Epithelial cell of prostate (primary cell): ENCODE measurements at regions not wholly inside any gene's neighbourhood (a gene's known extent, or its start where the extent isn't known, plus 50 kb on each side); places are given as distances from the start of the nearest gene placed in this dataset.

Experiments used
- DNase-seq: peaks from one replicate; pipeline ENCODE4 v3.0.0-alpha.2; 2011; ENCODE audit warnings: low read depth, low spot score
- H3K27ac ChIP-seq: fragments of 450-650 bp; 2 replicates; pipeline ENCODE4 v1.5.1; 2017; ENCODE audit warnings: mild to moderate bottlenecking

GRCh38 chr16:14338236-14338635 lies 267.1 kb downstream of the MRTFB start:
- no peak for DNase-seq
- no peak overlapping the region for H3K27ac ChIP-seq

- no peak overlapping the region for H3K27ac ChIP-seq
- DNase-seq = no peak
Observed at GRCh38 chr16:14337303-14338191, 266.4 kb downstream of the MRTFB start.

DNA sequence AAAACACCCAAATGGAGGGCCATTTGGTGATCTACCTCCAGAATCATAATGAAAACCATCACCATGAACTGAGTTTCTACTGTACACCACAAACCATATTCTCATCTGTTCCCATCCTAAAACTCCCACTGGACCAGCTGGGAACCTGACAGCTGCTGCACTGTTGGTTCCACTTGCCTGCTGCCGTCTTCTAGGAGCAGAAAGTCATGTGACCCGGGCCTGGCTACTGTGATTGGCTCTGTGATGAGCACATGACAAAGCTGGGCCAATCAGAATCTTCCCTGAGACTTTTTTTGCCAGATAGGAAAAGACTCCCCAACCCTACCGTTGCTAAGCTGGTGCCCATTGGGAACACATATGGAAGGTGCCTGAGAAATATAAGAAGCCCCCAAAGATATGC lies 264.2 kb downstream of the MRTFB start:
- DNase-seq = no peak
- no peak overlapping the region for H3K27ac ChIP-seq

- no peak for DNase-seq
- H3K27ac ChIP-seq = no peak overlapping the region
Observed at GRCh38 chr16:14334366-14335080, 263.4 kb downstream of the MRTFB start.

GRCh38 chr16:14333361-14333760 lies 262.2 kb downstream of the MRTFB start:
- no peak for DNase-seq
- H3K27ac ChIP-seq = no peak overlapping the region

DNA sequence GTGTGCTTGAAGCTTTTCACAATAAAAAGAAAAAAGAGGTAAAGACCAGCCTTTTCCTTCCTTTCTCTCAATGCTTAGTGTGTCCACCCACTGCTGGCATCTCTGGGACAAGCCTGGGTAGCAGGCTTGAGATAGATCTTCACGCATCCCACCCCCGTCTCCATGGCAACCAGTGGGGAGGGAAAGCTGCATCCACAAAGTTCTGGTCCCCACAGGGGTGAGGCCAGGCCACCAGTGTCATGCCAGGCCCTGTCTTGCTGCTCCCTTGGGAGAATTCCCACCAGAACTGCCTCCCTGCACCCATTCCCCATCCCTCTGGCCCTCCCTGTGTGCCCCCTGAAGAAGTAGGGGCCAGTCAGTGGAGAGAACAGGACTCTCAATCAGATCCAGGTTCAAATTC lies 259.9 kb downstream of the MRTFB start:
- no peak overlapping the region for H3K27ac ChIP-seq
- DNase-seq = no peak

DNA sequence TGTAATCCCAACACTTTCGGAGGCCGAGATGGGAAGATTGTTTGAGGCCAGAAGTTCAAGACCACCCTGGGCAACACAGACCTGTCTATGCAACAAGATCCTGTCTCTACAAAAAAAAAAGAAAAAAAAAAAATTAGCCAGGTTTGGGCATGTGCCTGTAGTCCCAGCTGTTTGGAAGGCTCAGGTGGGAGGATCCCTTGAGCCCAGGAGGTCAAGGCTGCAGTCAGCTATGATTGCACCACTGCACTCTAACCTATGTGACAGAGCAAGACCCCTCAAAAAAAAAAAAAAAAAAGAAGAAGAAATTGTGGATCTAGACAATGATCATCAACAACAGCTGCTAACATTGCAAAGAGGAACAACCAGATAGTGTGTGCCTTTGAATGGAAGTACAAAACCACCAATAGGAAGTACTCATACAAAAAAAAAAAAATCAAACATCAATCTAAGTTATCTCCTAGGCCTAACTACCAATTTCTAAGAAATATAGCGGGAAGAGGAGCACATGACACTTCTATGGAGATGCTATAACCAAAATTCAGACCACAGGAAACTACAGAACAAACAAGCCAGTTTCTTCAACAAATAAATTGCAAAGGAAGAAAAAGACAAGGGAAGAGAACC lies 258.7 kb downstream of the MRTFB start:
- no peak for DNase-seq
- no peak overlapping the region for H3K27ac ChIP-seq

DNA sequence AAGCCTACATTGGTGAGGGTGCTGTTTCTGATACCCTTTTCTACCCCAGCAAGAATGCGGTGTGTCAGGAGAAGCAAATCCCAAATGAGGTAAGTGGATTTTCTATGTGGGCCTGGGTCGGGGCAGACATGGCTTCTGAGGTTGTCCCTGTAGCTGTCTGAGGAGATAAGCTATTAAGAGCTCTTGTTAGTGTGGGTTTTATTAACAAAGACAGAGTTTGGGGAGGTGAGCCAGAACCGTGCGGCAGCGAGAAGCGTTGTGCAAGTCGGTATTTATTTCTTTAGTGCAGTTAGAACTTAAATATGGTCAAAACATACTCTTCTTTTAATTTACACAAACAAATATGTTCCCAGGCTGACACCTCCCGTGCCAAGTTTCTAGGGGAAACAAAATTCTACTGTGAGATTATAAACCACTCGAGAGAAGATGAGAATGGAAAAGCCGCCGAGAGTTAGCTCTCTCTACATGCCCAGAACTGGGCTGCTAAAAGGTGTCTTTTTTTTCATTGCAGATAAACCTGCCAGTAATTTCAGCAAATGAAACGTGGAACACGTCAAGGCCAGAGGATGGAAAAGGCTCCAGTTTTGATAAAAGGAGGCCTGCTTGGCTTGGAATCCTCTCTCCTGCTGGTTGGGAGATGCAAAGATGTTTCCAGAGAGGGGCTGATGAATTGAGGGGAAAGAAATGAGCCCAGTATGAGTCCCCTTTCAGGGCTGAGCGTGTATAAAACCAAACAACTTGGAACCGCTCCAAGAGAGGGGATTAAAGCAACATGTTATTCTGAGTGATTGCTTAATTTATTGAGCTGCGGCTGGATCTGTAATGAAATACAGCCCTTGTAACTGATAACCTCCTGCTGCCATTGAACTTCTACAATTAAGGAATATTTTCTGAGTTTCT lies 254.6 kb downstream of the MRTFB start:
- no peak for DNase-seq
- H3K27ac ChIP-seq = no peak overlapping the region

GRCh38 chr16:14324581-14324980 lies 253.5 kb downstream of the MRTFB start:
- no peak overlapping the region for H3K27ac ChIP-seq
- DNase-seq = no peak

DNA sequence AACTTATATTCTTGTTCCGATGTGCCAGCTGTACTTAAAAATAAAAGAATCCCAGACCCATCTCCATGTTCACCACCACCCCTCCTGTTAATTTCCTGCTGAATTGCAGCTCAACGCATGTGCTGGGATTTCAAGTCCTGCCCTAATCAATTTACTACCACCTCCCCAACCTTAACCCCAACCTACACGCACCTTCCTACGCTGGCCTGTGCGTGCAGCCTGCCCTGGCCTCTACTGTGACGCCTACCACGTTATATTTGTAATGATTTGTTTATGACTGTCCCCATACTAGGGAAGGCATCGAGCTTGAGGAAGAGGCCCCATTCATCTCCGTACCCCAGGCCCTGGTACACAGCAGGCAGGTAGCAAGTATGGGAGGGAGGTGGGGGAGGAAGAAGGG lies 251.1 kb downstream of the MRTFB start:
- no peak overlapping the region for H3K27ac ChIP-seq
- no peak for DNase-seq

- H3K27ac ChIP-seq = no peak overlapping the region
- no peak for DNase-seq
Observed at GRCh38 chr16:14321542-14321941, 250.4 kb downstream of the MRTFB start.

GRCh38 chr16:14320406-14320805 lies 249.3 kb downstream of the MRTFB start:
- no peak overlapping the region for H3K27ac ChIP-seq
- no peak for DNase-seq
